Keratinocyte (primary cell): ENCODE measurements at regions not wholly inside any gene's neighbourhood (a gene's known extent, or its start where the extent isn't known, plus 50 kb on each side); places are given as distances from the start of the nearest gene placed in this dataset.

Experiments used
- DNase-seq: peaks from one replicate; pipeline ENCODE4 v3.0.0-alpha.2; 2011; ENCODE audit warnings: low read depth, missing footprints, low spot score
- FAIRE-seq: peaks from 2 replicates; lab custom pipeline; 2011; peaks lifted over from hg19 to GRCh38; lab: Jason Lieb, UNC
- H2AFZ ChIP-seq: 2 replicates; pipeline ENCODE4 v1.6.0; 2012; ENCODE audit warnings: low read length, control low read depth, inconsistent platforms; ENCODE audit not compliant: control insufficient read depth
- H3K27ac ChIP-seq: 2 replicates; pipeline ENCODE4 v1.5.1; 2011; ENCODE audit warnings: low read length; ENCODE audit not compliant: control insufficient read depth, insufficient read depth
- H3K27me3 ChIP-seq: 3 replicates; pipeline ENCODE4 v1.6.0; 2011; ENCODE audit warnings: low read length; ENCODE audit not compliant: control insufficient read depth, insufficient read depth; ENCODE audit errors: extremely low read depth
- H3K36me3 ChIP-seq, 2 experiments: 2 replicates in 1 of 2; 3 replicates in 1 of 2; pipeline ENCODE4 v1.5.1; 2011; ENCODE audit warnings: low read length in 2 of 2, mild to moderate bottlenecking in 1 of 2; ENCODE audit not compliant: control insufficient read depth in 2 of 2, insufficient read depth in 2 of 2; ENCODE audit errors: extremely low read depth in 1 of 2
- H3K4me1 ChIP-seq: 3 replicates; pipeline ENCODE4 v1.5.1; 2011; ENCODE audit warnings: low read length; ENCODE audit not compliant: control insufficient read depth, insufficient read depth; ENCODE audit errors: extremely low read depth
- H3K4me2 ChIP-seq: 3 replicates; pipeline ENCODE4 v1.6.0; 2011; ENCODE audit warnings: low read depth, low read length; ENCODE audit not compliant: control insufficient read depth, insufficient read depth; ENCODE audit errors: extremely low read depth
- H3K4me3 ChIP-seq, 3 experiments: fragments of 200-600 bp in 1 of 3; sonication (generic) in 1 of 3; 2 replicates in 2 of 3; 3 replicates in 1 of 3; pipeline ENCODE4 v1.5.1; 2011 to 2016; ENCODE audit warnings: low read length in 3 of 3, mild to moderate bottlenecking in 3 of 3, control low read depth in 2 of 3, inconsistent platforms in 1 of 3, low read depth in 1 of 3, mixed read lengths in 1 of 3, mixed run types in 1 of 3, moderate library complexity in 1 of 3; ENCODE audit not compliant: control insufficient read depth in 2 of 3, insufficient read depth in 2 of 3; ENCODE audit errors: extremely low read depth in 1 of 3
- H3K79me2 ChIP-seq: 2 replicates; pipeline ENCODE4 v1.6.0; 2012; ENCODE audit warnings: low read length; ENCODE audit not compliant: control insufficient read depth, insufficient read depth
- H3K9ac ChIP-seq: 3 replicates; pipeline ENCODE4 v1.6.0; 2011; ENCODE audit warnings: low read length; ENCODE audit not compliant: control insufficient read depth, insufficient read depth; ENCODE audit errors: extremely low read depth
- H3K9me1 ChIP-seq: 3 replicates; pipeline ENCODE4 v1.6.0; 2011; ENCODE audit warnings: low read length; ENCODE audit not compliant: control insufficient read depth, insufficient read depth; ENCODE audit errors: extremely low read depth
- H3K9me3 ChIP-seq: 2 replicates; pipeline ENCODE4 v1.5.1; 2012; ENCODE audit warnings: low read depth, low read length; ENCODE audit not compliant: control insufficient read depth
- H4K20me1 ChIP-seq: 3 replicates; pipeline ENCODE4 v1.6.0; 2011; ENCODE audit warnings: low read length; ENCODE audit not compliant: control insufficient read depth, insufficient read depth; ENCODE audit errors: extremely low read depth
- EZH2 ChIP-seq: IDR thresholded peaks from one replicate; pipeline ENCODE4 v1.6.1; 2012; ENCODE audit warnings: inconsistent platforms, mild to moderate bottlenecking, low read length, moderate library complexity
- dilution Hi-C: fragments of 300-500 bp; cut with MboI; formaldehyde crosslinking; loops from one replicate; pipeline ENCODE4 v1.7.0; 2020; ENCODE audit warnings: low sequenced_read_pairs; ENCODE audit not compliant: extremely low pct_ligation_motif_present
- TF ChIP-seq, protein P1 (sequence below), 3 experiments: IDR thresholded peaks in 1 of 3; conservative IDR thresholded peaks in 1 of 3; optimal IDR thresholded peaks in 1 of 3; 2 replicates in 2 of 3; 3 replicates in 1 of 3; pipeline versions ENCODE3 to v1.5.1; 2011; ENCODE audit warnings: low read length in 3 of 3, mild to moderate bottlenecking in 3 of 3, moderate library complexity in 2 of 3, control low read depth in 1 of 3, inconsistent platforms in 1 of 3; ENCODE audit not compliant: insufficient read depth in 2 of 3; ENCODE audit errors: extremely low read depth in 1 of 3

DNA sequence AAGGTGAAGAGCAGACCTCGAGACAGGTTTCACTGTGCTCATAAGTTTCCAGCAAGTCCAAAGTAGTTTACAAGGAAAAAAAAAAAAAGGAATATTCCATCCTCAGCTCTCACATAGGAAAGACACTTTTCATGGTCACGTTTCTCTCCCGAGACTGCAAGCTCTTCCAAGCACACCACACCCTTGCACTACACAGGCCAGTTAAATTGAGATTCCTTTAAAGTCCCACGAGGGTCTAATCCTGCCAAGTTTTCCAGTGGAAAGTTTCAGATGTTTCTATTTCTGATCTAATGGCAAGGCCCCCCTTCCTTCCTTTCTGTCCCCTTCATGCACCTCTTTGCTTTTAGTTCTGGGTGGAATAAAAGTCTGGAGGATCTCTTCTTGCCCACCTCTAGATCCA, 67.9 kb upstream of the PCDH19 start:
- H3K9me1 ChIP-seq: no peaks in the 10 kb centered on the region
- H3K4me3 ChIP-seq: no peak overlapping the region
- no peak overlapping the region for H3K4me2 ChIP-seq
- H3K9me3 ChIP-seq: no peaks in the 10 kb centered on the region
- TF ChIP-seq EZH2: no peak
- TF ChIP-seq, protein P1, sequence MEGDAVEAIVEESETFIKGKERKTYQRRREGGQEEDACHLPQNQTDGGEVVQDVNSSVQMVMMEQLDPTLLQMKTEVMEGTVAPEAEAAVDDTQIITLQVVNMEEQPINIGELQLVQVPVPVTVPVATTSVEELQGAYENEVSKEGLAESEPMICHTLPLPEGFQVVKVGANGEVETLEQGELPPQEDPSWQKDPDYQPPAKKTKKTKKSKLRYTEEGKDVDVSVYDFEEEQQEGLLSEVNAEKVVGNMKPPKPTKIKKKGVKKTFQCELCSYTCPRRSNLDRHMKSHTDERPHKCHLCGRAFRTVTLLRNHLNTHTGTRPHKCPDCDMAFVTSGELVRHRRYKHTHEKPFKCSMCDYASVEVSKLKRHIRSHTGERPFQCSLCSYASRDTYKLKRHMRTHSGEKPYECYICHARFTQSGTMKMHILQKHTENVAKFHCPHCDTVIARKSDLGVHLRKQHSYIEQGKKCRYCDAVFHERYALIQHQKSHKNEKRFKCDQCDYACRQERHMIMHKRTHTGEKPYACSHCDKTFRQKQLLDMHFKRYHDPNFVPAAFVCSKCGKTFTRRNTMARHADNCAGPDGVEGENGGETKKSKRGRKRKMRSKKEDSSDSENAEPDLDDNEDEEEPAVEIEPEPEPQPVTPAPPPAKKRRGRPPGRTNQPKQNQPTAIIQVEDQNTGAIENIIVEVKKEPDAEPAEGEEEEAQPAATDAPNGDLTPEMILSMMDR (optimal IDR thresholded peaks at IDR 0.05 in 1 of 3, IDR thresholded peaks at IDR 0.05 in 1 of 3, conservative IDR thresholded peaks at IDR 0.05 in 1 of 3; ENCODE audit: extremely low read depth in 1 of 3, insufficient read depth in 2 of 3, low read length in 3 of 3): no peak
- no peaks in the 10 kb centered on the region for H3K27me3 ChIP-seq
- FAIRE-seq: no peak
- H3K9ac ChIP-seq: no peak overlapping the region
- no peaks in the 10 kb centered on the region for H3K4me1 ChIP-seq
- no peak overlapping the region for H2AFZ ChIP-seq
- no peak for DNase-seq
- H3K36me3 ChIP-seq: no peaks in the 10 kb centered on the region
- H4K20me1 ChIP-seq: no peaks in the 10 kb centered on the region
- H3K27ac ChIP-seq: no peak overlapping the region
- dilution Hi-C loops: no loop called here
- H3K79me2 ChIP-seq: no peaks in the 10 kb centered on the region

DNA sequence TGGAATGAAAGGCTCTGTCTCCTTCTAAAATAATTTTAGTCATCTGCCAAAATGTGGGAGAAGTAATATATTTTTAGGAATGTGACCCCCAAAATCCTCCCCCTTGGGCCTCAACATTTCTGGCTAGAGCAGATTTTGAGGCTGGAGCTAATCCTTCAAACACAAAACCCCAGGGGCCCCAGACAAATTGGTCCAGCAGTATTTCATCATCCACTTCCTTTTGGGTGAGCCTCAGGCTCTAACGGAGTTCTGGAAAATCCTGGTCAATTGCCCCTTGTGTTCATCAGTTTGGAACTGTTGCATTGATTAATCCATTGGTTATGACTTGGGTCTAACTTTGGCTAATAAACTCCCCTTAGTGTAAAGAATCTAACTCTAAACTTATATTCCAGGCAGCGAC, 67.4 kb upstream of the PCDH19 start:
- Histone ChIP-seq H3K27ac (no peak overlapping the region), H3K36me3 (no peaks in the 10 kb centered on the region), H4K20me1 (no peaks in the 10 kb centered on the region), H2AFZ (no peak overlapping the region), H3K27me3 (no peaks in the 10 kb centered on the region), H3K79me2 (no peaks in the 10 kb centered on the region), H3K9me3 (no peaks in the 10 kb centered on the region), H3K9me1 (no peaks in the 10 kb centered on the region), H3K4me3 (no peak overlapping the region), H3K9ac (no peak overlapping the region), H3K4me2 (no peak overlapping the region), H3K4me1 (no peaks in the 10 kb centered on the region)
- FAIRE-seq (no peak), DNase-seq (no peak)
- dilution Hi-C loops: no loop called here
- TF ChIP-seq, protein P1 (optimal IDR thresholded peaks at IDR 0.05 in 1 of 3, IDR thresholded peaks at IDR 0.05 in 1 of 3, conservative IDR thresholded peaks at IDR 0.05 in 1 of 3; ENCODE audit: extremely low read depth in 1 of 3, insufficient read depth in 2 of 3, low read length in 3 of 3): no peak
- no peak for TF ChIP-seq EZH2
